ENCODE measurements at regions not wholly inside any gene's neighbourhood (a gene's known extent, or its start where the extent isn't known, plus 50 kb on each side); places are given as distances from the start of the nearest gene placed in this dataset.

DNA sequence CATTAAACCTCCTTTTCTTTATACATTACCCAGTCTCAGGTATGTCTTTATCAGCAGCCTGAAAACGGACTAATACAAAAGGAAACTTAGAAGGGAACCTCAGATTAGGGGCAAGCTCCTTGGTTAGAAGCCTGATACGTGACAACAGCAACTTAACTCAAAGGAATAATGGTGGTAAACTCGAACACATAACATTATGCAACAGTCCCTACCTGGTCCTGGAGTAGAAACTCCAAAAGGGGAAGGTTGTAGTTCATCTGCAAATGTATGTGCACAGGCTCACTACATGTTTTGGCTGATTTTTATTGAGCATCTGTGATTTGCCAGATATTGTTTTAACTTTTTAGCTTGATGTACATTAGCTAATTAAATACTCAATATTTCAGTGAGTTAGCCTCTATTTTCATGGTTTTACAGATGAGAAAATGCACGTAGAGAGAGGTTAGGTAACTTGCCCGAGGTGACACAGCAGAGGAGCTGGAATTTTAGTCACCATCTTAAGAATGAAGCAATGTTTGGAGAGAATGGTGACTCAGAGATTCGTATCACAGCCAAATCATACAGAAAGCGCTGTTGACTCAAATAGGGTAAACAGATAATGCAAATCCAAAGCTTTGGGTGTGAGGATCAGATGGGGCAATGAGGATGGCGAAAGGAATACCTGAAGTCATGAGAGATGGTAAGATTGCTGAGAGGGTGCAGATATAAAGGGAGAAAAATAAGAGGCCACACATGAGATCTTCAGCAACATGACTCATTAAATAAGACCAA is 194.9 kb upstream of the RBFOX1 start:
- ATAC-seq = no peak
- no peak for TF ChIP-seq TCF4 (CRISPR knock-in tag; IDR thresholded peaks at IDR 0.05; ENCODE audit: borderline replicate concordance)
- no peak for TF ChIP-seq ESRRG (CRISPR knock-in tag; IDR thresholded peaks at IDR 0.05)
- no peak for TF ChIP-seq ARNTL (CRISPR knock-in tag; IDR thresholded peaks at IDR 0.05; ENCODE audit: borderline replicate concordance, low read depth)

DNA sequence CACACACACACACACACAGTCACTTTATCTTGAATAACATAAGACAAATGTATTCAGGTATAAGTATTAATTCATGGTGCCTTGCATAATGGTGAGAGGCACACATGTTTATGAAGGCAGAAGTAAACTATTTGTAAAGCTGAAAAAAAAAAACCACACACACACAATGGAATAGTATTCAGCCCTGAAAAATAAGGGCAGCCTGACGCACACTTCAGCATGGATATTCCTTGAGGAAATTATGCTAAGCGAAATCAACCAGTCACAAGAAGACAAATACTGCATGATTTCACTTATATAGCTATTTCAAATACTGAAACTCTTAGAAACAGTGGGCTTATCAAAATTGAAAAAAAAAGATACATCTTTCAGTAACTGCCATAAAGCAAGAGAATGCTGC is 200.2 kb upstream of the RBFOX1 start:
- TF ChIP-seq, protein P1, sequence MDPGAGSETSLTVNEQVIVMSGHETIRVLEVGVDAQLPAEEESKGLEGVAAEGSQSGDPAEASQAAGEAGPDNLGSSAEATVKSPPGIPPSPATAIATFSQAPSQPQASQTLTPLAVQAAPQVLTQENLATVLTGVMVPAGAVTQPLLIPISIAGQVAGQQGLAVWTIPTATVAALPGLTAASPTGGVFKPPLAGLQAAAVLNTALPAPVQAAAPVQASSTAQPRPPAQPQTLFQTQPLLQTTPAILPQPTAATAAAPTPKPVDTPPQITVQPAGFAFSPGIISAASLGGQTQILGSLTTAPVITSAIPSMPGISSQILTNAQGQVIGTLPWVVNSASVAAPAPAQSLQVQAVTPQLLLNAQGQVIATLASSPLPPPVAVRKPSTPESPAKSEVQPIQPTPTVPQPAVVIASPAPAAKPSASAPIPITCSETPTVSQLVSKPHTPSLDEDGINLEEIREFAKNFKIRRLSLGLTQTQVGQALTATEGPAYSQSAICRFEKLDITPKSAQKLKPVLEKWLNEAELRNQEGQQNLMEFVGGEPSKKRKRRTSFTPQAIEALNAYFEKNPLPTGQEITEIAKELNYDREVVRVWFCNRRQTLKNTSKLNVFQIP (CRISPR knock-in tag; IDR thresholded peaks at IDR 0.05; ENCODE audit: borderline replicate concordance, low read depth) = no peak
- TF ChIP-seq ZNF8 (CRISPR knock-in tag; IDR thresholded peaks at IDR 0.05) (no peak), SNAI2 (CRISPR knock-in tag; IDR thresholded peaks at IDR 0.05) (no peak), GLIS3 (CRISPR knock-in tag; IDR thresholded peaks at IDR 0.05) (no peak), RARB (CRISPR knock-in tag; IDR thresholded peaks at IDR 0.05) (no peak), ZFP3 (CRISPR knock-in tag; IDR thresholded peaks at IDR 0.05) (no peak), TOX (CRISPR knock-in tag; IDR thresholded peaks at IDR 0.05; ENCODE audit: borderline replicate concordance) (no peak), ZNF565 (CRISPR knock-in tag; conservative IDR thresholded peaks at IDR 0.05; ENCODE audit: low read depth) (no peak), BACH2 (CRISPR knock-in tag; IDR thresholded peaks at IDR 0.05; ENCODE audit: borderline replicate concordance) (no peak), ZC3H10 (CRISPR knock-in tag; IDR thresholded peaks at IDR 0.05) (no peak), OSR1 (CRISPR knock-in tag; IDR thresholded peaks at IDR 0.05) (no peak), ZFP30 (CRISPR knock-in tag; IDR thresholded peaks at IDR 0.05) (no peak), ISL1 (CRISPR knock-in tag; IDR thresholded peaks at IDR 0.05) (no peak), ESRRG (CRISPR knock-in tag; IDR thresholded peaks at IDR 0.05) (no peak), CSDC2 (CRISPR knock-in tag; IDR thresholded peaks at IDR 0.05) (no peak), PPARA (CRISPR knock-in tag; IDR thresholded peaks at IDR 0.05; ENCODE audit: borderline replicate concordance) (no peak), ARNTL (CRISPR knock-in tag; IDR thresholded peaks at IDR 0.05; ENCODE audit: borderline replicate concordance, low read depth) (no peak)
- TF ChIP-seq, protein P2, sequence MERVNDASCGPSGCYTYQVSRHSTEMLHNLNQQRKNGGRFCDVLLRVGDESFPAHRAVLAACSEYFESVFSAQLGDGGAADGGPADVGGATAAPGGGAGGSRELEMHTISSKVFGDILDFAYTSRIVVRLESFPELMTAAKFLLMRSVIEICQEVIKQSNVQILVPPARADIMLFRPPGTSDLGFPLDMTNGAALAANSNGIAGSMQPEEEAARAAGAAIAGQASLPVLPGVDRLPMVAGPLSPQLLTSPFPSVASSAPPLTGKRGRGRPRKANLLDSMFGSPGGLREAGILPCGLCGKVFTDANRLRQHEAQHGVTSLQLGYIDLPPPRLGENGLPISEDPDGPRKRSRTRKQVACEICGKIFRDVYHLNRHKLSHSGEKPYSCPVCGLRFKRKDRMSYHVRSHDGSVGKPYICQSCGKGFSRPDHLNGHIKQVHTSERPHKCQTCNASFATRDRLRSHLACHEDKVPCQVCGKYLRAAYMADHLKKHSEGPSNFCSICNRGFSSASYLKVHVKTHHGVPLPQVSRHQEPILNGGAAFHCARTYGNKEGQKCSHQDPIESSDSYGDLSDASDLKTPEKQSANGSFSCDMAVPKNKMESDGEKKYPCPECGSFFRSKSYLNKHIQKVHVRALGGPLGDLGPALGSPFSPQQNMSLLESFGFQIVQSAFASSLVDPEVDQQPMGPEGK (CRISPR knock-in tag; IDR thresholded peaks at IDR 0.05; ENCODE audit: borderline replicate concordance) = no peak
- TF ChIP-seq, protein P3, sequence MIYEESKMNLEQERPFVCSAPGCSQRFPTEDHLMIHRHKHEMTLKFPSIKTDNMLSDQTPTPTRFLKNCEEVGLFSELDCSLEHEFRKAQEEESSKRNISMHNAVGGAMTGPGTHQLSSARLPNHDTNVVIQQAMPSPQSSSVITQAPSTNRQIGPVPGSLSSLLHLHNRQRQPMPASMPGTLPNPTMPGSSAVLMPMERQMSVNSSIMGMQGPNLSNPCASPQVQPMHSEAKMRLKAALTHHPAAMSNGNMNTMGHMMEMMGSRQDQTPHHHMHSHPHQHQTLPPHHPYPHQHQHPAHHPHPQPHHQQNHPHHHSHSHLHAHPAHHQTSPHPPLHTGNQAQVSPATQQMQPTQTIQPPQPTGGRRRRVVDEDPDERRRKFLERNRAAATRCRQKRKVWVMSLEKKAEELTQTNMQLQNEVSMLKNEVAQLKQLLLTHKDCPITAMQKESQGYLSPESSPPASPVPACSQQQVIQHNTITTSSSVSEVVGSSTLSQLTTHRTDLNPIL (CRISPR knock-in tag; IDR thresholded peaks at IDR 0.05; ENCODE audit: low read depth) = no peak
- TF ChIP-seq, protein P4, sequence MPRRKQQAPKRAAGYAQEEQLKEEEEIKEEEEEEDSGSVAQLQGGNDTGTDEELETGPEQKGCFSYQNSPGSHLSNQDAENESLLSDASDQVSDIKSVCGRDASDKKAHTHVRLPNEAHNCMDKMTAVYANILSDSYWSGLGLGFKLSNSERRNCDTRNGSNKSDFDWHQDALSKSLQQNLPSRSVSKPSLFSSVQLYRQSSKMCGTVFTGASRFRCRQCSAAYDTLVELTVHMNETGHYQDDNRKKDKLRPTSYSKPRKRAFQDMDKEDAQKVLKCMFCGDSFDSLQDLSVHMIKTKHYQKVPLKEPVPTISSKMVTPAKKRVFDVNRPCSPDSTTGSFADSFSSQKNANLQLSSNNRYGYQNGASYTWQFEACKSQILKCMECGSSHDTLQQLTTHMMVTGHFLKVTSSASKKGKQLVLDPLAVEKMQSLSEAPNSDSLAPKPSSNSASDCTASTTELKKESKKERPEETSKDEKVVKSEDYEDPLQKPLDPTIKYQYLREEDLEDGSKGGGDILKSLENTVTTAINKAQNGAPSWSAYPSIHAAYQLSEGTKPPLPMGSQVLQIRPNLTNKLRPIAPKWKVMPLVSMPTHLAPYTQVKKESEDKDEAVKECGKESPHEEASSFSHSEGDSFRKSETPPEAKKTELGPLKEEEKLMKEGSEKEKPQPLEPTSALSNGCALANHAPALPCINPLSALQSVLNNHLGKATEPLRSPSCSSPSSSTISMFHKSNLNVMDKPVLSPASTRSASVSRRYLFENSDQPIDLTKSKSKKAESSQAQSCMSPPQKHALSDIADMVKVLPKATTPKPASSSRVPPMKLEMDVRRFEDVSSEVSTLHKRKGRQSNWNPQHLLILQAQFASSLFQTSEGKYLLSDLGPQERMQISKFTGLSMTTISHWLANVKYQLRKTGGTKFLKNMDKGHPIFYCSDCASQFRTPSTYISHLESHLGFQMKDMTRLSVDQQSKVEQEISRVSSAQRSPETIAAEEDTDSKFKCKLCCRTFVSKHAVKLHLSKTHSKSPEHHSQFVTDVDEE (CRISPR knock-in tag; IDR thresholded peaks at IDR 0.05) = no peak
- no peak for ATAC-seq

DNA sequence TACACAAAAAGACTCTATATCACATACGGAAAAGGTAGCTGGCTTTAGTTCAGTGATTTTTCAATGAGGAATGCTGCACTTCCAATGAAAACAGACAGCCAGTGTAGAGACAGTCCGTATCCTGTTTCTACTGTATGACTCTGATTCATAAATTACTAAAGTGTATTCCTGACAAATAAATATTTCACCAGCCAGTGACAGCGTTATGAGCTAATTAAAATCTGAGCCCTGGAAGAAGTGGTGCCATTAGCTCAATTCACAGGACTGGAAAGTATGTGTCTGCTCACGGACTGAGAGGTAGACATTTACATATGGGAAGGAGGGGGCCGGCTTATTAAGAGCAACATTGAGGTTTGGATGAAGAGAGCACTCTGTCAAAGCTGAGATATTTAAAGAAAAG is 207.9 kb upstream of the RBFOX1 start:
- ATAC-seq = no peak
- no peak for TF ChIP-seq BACH2 (CRISPR knock-in tag; IDR thresholded peaks at IDR 0.05; ENCODE audit: borderline replicate concordance)
- no peak for TF ChIP-seq ZC3H10 (CRISPR knock-in tag; IDR thresholded peaks at IDR 0.05)
- no peak for TF ChIP-seq ZFP3 (CRISPR knock-in tag; IDR thresholded peaks at IDR 0.05)
- TF ChIP-seq, protein P3 (CRISPR knock-in tag; IDR thresholded peaks at IDR 0.05; ENCODE audit: low read depth) = no peak
- TF ChIP-seq ZNF70 (CRISPR knock-in tag; IDR thresholded peaks at IDR 0.05) = no peak
- TF ChIP-seq, protein P5, sequence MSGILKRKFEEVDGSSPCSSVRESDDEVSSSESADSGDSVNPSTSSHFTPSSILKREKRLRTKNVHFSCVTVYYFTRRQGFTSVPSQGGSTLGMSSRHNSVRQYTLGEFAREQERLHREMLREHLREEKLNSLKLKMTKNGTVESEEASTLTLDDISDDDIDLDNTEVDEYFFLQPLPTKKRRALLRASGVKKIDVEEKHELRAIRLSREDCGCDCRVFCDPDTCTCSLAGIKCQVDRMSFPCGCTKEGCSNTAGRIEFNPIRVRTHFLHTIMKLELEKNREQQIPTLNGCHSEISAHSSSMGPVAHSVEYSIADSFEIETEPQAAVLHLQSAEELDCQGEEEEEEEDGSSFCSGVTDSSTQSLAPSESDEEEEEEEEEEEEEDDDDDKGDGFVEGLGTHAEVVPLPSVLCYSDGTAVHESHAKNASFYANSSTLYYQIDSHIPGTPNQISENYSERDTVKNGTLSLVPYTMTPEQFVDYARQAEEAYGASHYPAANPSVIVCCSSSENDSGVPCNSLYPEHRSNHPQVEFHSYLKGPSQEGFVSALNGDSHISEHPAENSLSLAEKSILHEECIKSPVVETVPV (CRISPR knock-in tag; IDR thresholded peaks at IDR 0.05) = no peak
- TF ChIP-seq TOX (CRISPR knock-in tag; IDR thresholded peaks at IDR 0.05; ENCODE audit: borderline replicate concordance) = no peak
- TF ChIP-seq, protein P2 (CRISPR knock-in tag; IDR thresholded peaks at IDR 0.05; ENCODE audit: borderline replicate concordance) = no peak
- TF ChIP-seq ZFP30 (CRISPR knock-in tag; IDR thresholded peaks at IDR 0.05) = no peak
- TF ChIP-seq TCF4 (CRISPR knock-in tag; IDR thresholded peaks at IDR 0.05; ENCODE audit: borderline replicate concordance) = no peak
- TF ChIP-seq GLIS3 (CRISPR knock-in tag; IDR thresholded peaks at IDR 0.05) = no peak
- no peak for TF ChIP-seq ZNF565 (CRISPR knock-in tag; conservative IDR thresholded peaks at IDR 0.05; ENCODE audit: low read depth)

Measured in SK-N-SH treated with all-trans-retinoic acid at 6 μM for 48 hours (cell line).